ENCODE measurements at regions not wholly inside any gene's neighbourhood (a gene's known extent, or its start where the extent isn't known, plus 50 kb on each side); places are given as distances from the start of the nearest gene placed in this dataset.

GRCh38 chr10:111967116-111967515 lies 216.4 kb downstream of the GPAM start:
- H3K4me3 ChIP-seq (ENCODE audit: low read depth, low read length) = no peak overlapping the region
- no peak for TF ChIP-seq CTCF (IDR thresholded peaks at IDR 0.05; ENCODE audit: borderline replicate concordance, insufficient read depth, low read depth, low read length)

GRCh38 chr10:111967547-111967946 lies 216.0 kb downstream of the GPAM start:
- no peak overlapping the region for H3K4me3 ChIP-seq (ENCODE audit: low read depth, low read length)
- TF ChIP-seq CTCF (IDR thresholded peaks at IDR 0.05; ENCODE audit: borderline replicate concordance, insufficient read depth, low read depth, low read length) = no peak

- TF ChIP-seq CTCF (IDR thresholded peaks at IDR 0.05; ENCODE audit: borderline replicate concordance, insufficient read depth, low read depth, low read length) = no peak
- H3K4me3 ChIP-seq (ENCODE audit: low read depth, low read length) = no peak overlapping the region
Measured at GRCh38 chr10:111968647-111969046, 214.9 kb downstream of the GPAM start.

- no peak for TF ChIP-seq CTCF (IDR thresholded peaks at IDR 0.05; ENCODE audit: borderline replicate concordance, insufficient read depth, low read depth, low read length)
- no peak overlapping the region for H3K4me3 ChIP-seq (ENCODE audit: low read depth, low read length)
Measured at GRCh38 chr10:111970111-111970510, 213.5 kb downstream of the GPAM start.

GRCh38 chr10:111972109-111972508 lies 211.5 kb downstream of the GPAM start:
- no peak overlapping the region for H3K4me3 ChIP-seq (ENCODE audit: low read depth, low read length)

GRCh38 chr10:111973306-111973705 lies 210.3 kb downstream of the GPAM start:
- no peak overlapping the region for H3K4me3 ChIP-seq (ENCODE audit: low read depth, low read length)
- TF ChIP-seq CTCF (IDR thresholded peaks at IDR 0.05; ENCODE audit: borderline replicate concordance, insufficient read depth, low read depth, low read length) = no peak

More at GRCh38 chr10:111972109-111972508, 211.5 kb downstream of the GPAM start:
- TF ChIP-seq CTCF (IDR thresholded peaks at IDR 0.05; ENCODE audit: borderline replicate concordance, insufficient read depth, low read depth, low read length) = no peak

GRCh38 chr10:111973826-111974225 lies 209.7 kb downstream of the GPAM start:
- TF ChIP-seq CTCF (IDR thresholded peaks at IDR 0.05; ENCODE audit: borderline replicate concordance, insufficient read depth, low read depth, low read length) = no peak
- H3K4me3 ChIP-seq (ENCODE audit: low read depth, low read length) = no peak overlapping the region
